H9 (cell line): ENCODE measurements at regions not wholly inside any gene's neighbourhood (a gene's known extent, or its start where the extent isn't known, plus 50 kb on each side); places are given as distances from the start of the nearest gene placed in this dataset.

Experiments
- DNase-seq: peaks from one replicate; pipeline ENCODE4 v3.0.0-alpha.2; 2017
- H2AFZ ChIP-seq: one replicate; pipeline ENCODE4 v1.6.1; 2013; ENCODE audit warnings: mild to moderate bottlenecking, low read length, control low read depth, moderate library complexity
- H2AK5ac ChIP-seq: 2 replicates; pipeline ENCODE4 v1.6.1; 2013; ENCODE audit warnings: low read length, control low read depth, mixed read lengths; ENCODE audit not compliant: insufficient read length
- H2BK120ac ChIP-seq: one replicate; pipeline ENCODE4 v1.6.1; 2013; ENCODE audit warnings: low read depth, mild to moderate bottlenecking, low read length, control low read depth, inconsistent platforms; ENCODE audit not compliant: poor library complexity, severe bottlenecking
- H2BK12ac ChIP-seq: 2 replicates; pipeline ENCODE4 v1.6.1; 2013; ENCODE audit warnings: low read length, control low read depth, mixed read lengths, low read depth; ENCODE audit not compliant: insufficient read length
- H2BK15ac ChIP-seq: 2 replicates; pipeline ENCODE4 v1.6.1; 2013; ENCODE audit warnings: low read depth, low read length, control low read depth
- H2BK20ac ChIP-seq: one replicate; pipeline ENCODE4 v1.6.1; 2013; ENCODE audit warnings: low read depth, mild to moderate bottlenecking, low read length, control low read depth, inconsistent platforms; ENCODE audit not compliant: poor library complexity, severe bottlenecking
- H2BK5ac ChIP-seq: 2 replicates; pipeline ENCODE4 v1.6.1; 2013; ENCODE audit warnings: low read length, control low read depth, mixed read lengths; ENCODE audit not compliant: insufficient read length
- H3K14ac ChIP-seq: 2 replicates; pipeline ENCODE4 v1.6.1; 2013; ENCODE audit warnings: low read length, control low read depth; ENCODE audit not compliant: insufficient read depth
- H3K18ac ChIP-seq: 2 replicates; pipeline ENCODE4 v1.6.1; 2013; ENCODE audit warnings: low read depth, mild to moderate bottlenecking, mixed read lengths, low read length, control low read depth; ENCODE audit not compliant: insufficient read length
- H3K23ac ChIP-seq: 2 replicates; pipeline ENCODE4 v1.6.1; 2013; ENCODE audit warnings: low read length, control low read depth, mixed read lengths, low read depth; ENCODE audit not compliant: insufficient read length
- H3K23me2 ChIP-seq: 2 replicates; pipeline ENCODE4 v1.6.1; 2013; ENCODE audit warnings: low read depth, mild to moderate bottlenecking, mixed read lengths, low read length, control low read depth; ENCODE audit not compliant: insufficient read length, poor library complexity, severe bottlenecking
- H3K27ac ChIP-seq: 2 replicates; pipeline ENCODE4 v1.5.1; 2013; ENCODE audit warnings: low read length, control low read depth, mixed read lengths, low read depth; ENCODE audit not compliant: insufficient read length
- H3K27me3 ChIP-seq: 2 replicates; pipeline ENCODE4 v1.6.1; 2013; ENCODE audit warnings: low read length, control low read depth, inconsistent platforms; ENCODE audit not compliant: insufficient read depth
- H3K4ac ChIP-seq: 2 replicates; pipeline ENCODE4 v1.6.1; 2013; ENCODE audit warnings: low read depth, mild to moderate bottlenecking, control low read depth, inconsistent platforms, low read length, moderate library complexity
- H3K4me1 ChIP-seq: 2 replicates; pipeline ENCODE4 v1.6.1; 2013; ENCODE audit warnings: low read length, control low read depth, inconsistent platforms; ENCODE audit not compliant: insufficient read depth
- H3K4me2 ChIP-seq: 2 replicates; pipeline ENCODE4 v1.6.1; 2013; ENCODE audit warnings: low read length, control low read depth, mixed read lengths; ENCODE audit not compliant: insufficient read length, insufficient read depth
- H3K56ac ChIP-seq: 2 replicates; pipeline ENCODE4 v1.6.1; 2013; ENCODE audit warnings: low read depth, mild to moderate bottlenecking, mixed read lengths, low read length, control low read depth; ENCODE audit not compliant: insufficient read length
- H3K79me1 ChIP-seq: 2 replicates; pipeline ENCODE4 v1.6.1; 2013; ENCODE audit warnings: low read depth, mild to moderate bottlenecking, moderate library complexity, low read length, control low read depth, inconsistent platforms; ENCODE audit not compliant: insufficient read depth, poor library complexity, severe bottlenecking
- H3K79me2 ChIP-seq: 2 replicates; pipeline ENCODE4 v1.6.1; 2013; ENCODE audit warnings: low read length, control low read depth, inconsistent platforms; ENCODE audit not compliant: insufficient read depth
- H3K9ac ChIP-seq: 2 replicates; pipeline ENCODE4 v1.6.1; 2013; ENCODE audit warnings: low read length, control low read depth, mixed read lengths; ENCODE audit not compliant: insufficient read length; ENCODE audit errors: extremely low read depth
- H3K9me3 ChIP-seq: one replicate; pipeline ENCODE4 v1.6.1; 2013; ENCODE audit warnings: low read depth, low read length, inconsistent platforms; ENCODE audit not compliant: control insufficient read depth
- H3T11ph ChIP-seq: one replicate; pipeline ENCODE4 v1.6.1; 2013; ENCODE audit warnings: mild to moderate bottlenecking, low read length, control low read depth, inconsistent platforms
- H4K20me1 ChIP-seq: one replicate; pipeline ENCODE4 v1.6.1; 2013; ENCODE audit not compliant: control insufficient read depth, insufficient read length, insufficient read depth
- H4K5ac ChIP-seq: 2 replicates; pipeline ENCODE4 v1.6.1; 2013; ENCODE audit warnings: low read depth, mild to moderate bottlenecking, mixed read lengths, low read length, control low read depth; ENCODE audit not compliant: insufficient read length
- H4K8ac ChIP-seq: replicated peaks from 2 replicates; pipeline ENCODE4 v1.6.1; 2013; ENCODE audit warnings: low read length, control low read depth, mixed read lengths, low read depth; ENCODE audit not compliant: insufficient read length
- H4K91ac ChIP-seq: 2 replicates; pipeline ENCODE4 v1.6.1; 2013; ENCODE audit warnings: low read depth, mild to moderate bottlenecking, moderate library complexity, mixed read lengths, low read length, control low read depth; ENCODE audit not compliant: insufficient read length
- H3K27ac Mint-ChIP-seq, 3 experiments: 2 replicates in 2 of 3; 3 replicates in 1 of 3; pipeline ENCODE4 v1.8.0; 2020 to 2021; ENCODE audit warnings: mixed read lengths in 3 of 3, mild to moderate bottlenecking in 1 of 3, moderate library complexity in 1 of 3
- H3K27me3 Mint-ChIP-seq: 2 replicates; pipeline ENCODE4 v1.8.0; 2021; ENCODE audit warnings: low read depth, mild to moderate bottlenecking, moderate library complexity, mixed read lengths
- H3K36me3 Mint-ChIP-seq, 3 experiments: 2 replicates in 2 of 3; 3 replicates in 1 of 3; pipeline ENCODE4 v1.8.0; 2020 to 2021; ENCODE audit warnings: low read depth in 3 of 3, mixed read lengths in 3 of 3; ENCODE audit not compliant: insufficient read depth in 1 of 3
- H3K4me1 Mint-ChIP-seq, 2 experiments: 2 replicates each; pipeline ENCODE4 v1.8.0; 2020; ENCODE audit warnings: mixed read lengths in 2 of 2
- H3K4me3 Mint-ChIP-seq, 2 experiments: 2 replicates in 1 of 2; 3 replicates in 1 of 2; pipeline ENCODE4 v1.8.0; 2020 to 2021; ENCODE audit warnings: mild to moderate bottlenecking in 2 of 2, mixed read lengths in 2 of 2, moderate library complexity in 1 of 2
- H3K9me3 Mint-ChIP-seq, 2 experiments: 2 replicates in 1 of 2; 3 replicates in 1 of 2; pipeline ENCODE4 v1.8.0; 2020; ENCODE audit warnings: mild to moderate bottlenecking in 2 of 2, mixed read lengths in 2 of 2, moderate library complexity in 1 of 2
- WGBS: extraction: QIAGEN DNeasy Blood & Tissue Kit; methylation state at CpG from one replicate; pipeline ENCODE4 v1.1.7; 2013; ENCODE audit warnings: missing lambda C conversion rate, low lambda C conversion rate, mixed read lengths; ENCODE audit not compliant: insufficient read length; ENCODE audit errors: extremely low coverage; 5-methylcytosine and 5-hydroxymethylcytosine counted together
- TF ChIP-seq, protein P1 (sequence below): fragments of 200-600 bp; sonication (generic); conservative IDR thresholded peaks from 3 replicates; pipeline ENCODE4 v1.8.0; 2021; ENCODE audit warnings: antibody characterized with exemption, mild to moderate bottlenecking

DNA sequence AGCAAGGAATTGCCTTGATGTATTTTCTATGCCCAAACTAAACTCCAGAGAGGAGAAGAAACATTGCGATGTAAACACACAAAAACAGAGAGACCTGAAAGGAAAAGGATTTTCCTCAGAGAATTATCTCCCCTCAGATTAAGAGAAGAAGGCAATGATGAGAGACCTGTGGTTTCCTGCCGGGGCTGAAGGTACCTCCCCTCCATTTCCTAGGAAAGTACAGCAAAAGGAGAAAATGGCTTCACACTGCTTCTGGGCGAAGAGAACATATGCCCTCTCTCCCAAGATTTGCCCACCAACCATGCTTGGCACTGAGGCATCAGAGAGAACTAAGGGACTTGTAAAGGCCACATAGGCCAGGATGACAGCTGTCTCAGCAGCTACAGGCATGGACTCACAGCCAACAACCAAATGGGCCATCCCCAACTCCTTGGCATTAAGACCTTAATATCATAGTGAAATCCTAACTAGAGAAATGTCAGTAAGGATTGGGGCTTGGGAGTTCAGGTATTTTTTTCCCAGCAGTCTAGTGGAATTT is 523.0 kb downstream of the PTPRC start:
- H3K36me3 Mint-ChIP-seq = no peaks in the 10 kb centered on the region; a peak in 1 of 7 replicates
- Histone ChIP-seq H2AK5ac (no peak overlapping the region), H3K18ac (peak overlapping the region; percentile 53), H3K23me2 (no peaks in the 10 kb centered on the region), H3T11ph (no peak overlapping the region), H3K4ac (no peak overlapping the region), H3K9me3 (no peaks in the 10 kb centered on the region), H4K91ac (no peak overlapping the region), H2AFZ (no peak overlapping the region), H2BK20ac (no peak overlapping the region), H3K27ac (no peak overlapping the region), H3K56ac (no peak overlapping the region), H3K23ac (no peak overlapping the region), H3K14ac (no peak overlapping the region), H3K4me2 (no peak overlapping the region), H3K4me1 (no peaks in the 10 kb centered on the region), H4K8ac (no peak overlapping the region), H2BK5ac (no peak overlapping the region), H3K27me3 (no peaks in the 10 kb centered on the region), H4K5ac (no peak overlapping the region), H2BK15ac (no peak overlapping the region), H2BK120ac (no peak overlapping the region), H3K79me2 (no peaks in the 10 kb centered on the region), H3K9ac (no peak overlapping the region), H3K79me1 (no peaks in the 10 kb centered on the region), H4K20me1 (no peaks in the 10 kb centered on the region), H2BK12ac (no peak overlapping the region)
- H3K9me3 Mint-ChIP-seq = no peaks in the 10 kb centered on the region
- no CpG with 5 or more reads among the region's 3 CpGs for WGBS
- no peak for DNase-seq
- H3K27ac Mint-ChIP-seq = peak overlapping the region; percentile 79 to 94 (median 84)
- TF ChIP-seq, protein P1, sequence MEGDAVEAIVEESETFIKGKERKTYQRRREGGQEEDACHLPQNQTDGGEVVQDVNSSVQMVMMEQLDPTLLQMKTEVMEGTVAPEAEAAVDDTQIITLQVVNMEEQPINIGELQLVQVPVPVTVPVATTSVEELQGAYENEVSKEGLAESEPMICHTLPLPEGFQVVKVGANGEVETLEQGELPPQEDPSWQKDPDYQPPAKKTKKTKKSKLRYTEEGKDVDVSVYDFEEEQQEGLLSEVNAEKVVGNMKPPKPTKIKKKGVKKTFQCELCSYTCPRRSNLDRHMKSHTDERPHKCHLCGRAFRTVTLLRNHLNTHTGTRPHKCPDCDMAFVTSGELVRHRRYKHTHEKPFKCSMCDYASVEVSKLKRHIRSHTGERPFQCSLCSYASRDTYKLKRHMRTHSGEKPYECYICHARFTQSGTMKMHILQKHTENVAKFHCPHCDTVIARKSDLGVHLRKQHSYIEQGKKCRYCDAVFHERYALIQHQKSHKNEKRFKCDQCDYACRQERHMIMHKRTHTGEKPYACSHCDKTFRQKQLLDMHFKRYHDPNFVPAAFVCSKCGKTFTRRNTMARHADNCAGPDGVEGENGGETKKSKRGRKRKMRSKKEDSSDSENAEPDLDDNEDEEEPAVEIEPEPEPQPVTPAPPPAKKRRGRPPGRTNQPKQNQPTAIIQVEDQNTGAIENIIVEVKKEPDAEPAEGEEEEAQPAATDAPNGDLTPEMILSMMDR = no peak
- peaks cover 8 to 11% of the 10 kb centered on the region in 2 experiments for H3K4me1 Mint-ChIP-seq
- H3K27me3 Mint-ChIP-seq = no peaks in the 10 kb centered on the region
- no peak overlapping the region for H3K4me3 Mint-ChIP-seq
